ENCODE measurements at regions not wholly inside any gene's neighbourhood (a gene's known extent, or its start where the extent isn't known, plus 50 kb on each side); places are given as distances from the start of the nearest gene placed in this dataset.

- H3K4me1 ChIP-seq (ENCODE audit: control insufficient read depth in 1 of 2, extremely low read depth in 1 of 2, insufficient read depth in 2 of 2, low read length in 2 of 2), result no peaks in the 10 kb centered on the region
- no peak overlapping the region for H3K4me3 Mint-ChIP-seq
- no peak for DNase-seq
- H3K9me3 Mint-ChIP-seq, result peaks cover 0 to 4% (median 0%) of the 10 kb centered on the region in 3 donors
- H3K27me3 Mint-ChIP-seq, result no peaks in the 10 kb centered on the region
- no peak for ATAC-seq (replicated peaks in 1 of 4)
- CTCF ChIA-PET, result no interaction called here
- H3K4me3 ChIP-seq (ENCODE audit: control insufficient read depth in 1 of 2, extremely low read depth in 1 of 2, low read length in 1 of 2), result no peak overlapping the region
- no peak overlapping the region for H3K27ac ChIP-seq (ENCODE audit: low read length)
- H3K27ac Mint-ChIP-seq, result no peak overlapping the region
- no CpG with 5 or more reads among the region's 5 CpGs for WGBS (ENCODE audit: insufficient coverage)
- no peaks in the 10 kb centered on the region for H3K36me3 ChIP-seq (ENCODE audit: control insufficient read depth in 2 of 2, extremely low read depth in 1 of 2, insufficient read depth in 1 of 2, low read length in 1 of 2)
- no peaks in the 10 kb centered on the region for H3K27me3 ChIP-seq (replicated peaks in 1 of 2; ENCODE audit: control insufficient read depth in 2 of 2, extremely low read depth in 1 of 2, insufficient read depth in 2 of 2, low read length in 1 of 2)
- POLR2A ChIA-PET, result no interaction called here
- H3K9me3 ChIP-seq, result no peaks in the 10 kb centered on the region
- peaks cover 8% of the 10 kb centered on the region for H3K36me3 Mint-ChIP-seq
- H3K4me1 Mint-ChIP-seq, result no peaks in the 10 kb centered on the region
Measured at GRCh38 chr4:4643306-4643705, 101.5 kb upstream of the STX18 start.

- Histone ChIP-seq H3K36me3 (ENCODE audit: control insufficient read depth in 2 of 2, extremely low read depth in 1 of 2, insufficient read depth in 1 of 2, low read length in 1 of 2) (no peaks in the 10 kb centered on the region), H3K27ac (ENCODE audit: low read length) (no peak overlapping the region), H3K9me3 (no peaks in the 10 kb centered on the region), H3K4me1 (ENCODE audit: control insufficient read depth in 1 of 2, extremely low read depth in 1 of 2, insufficient read depth in 2 of 2, low read length in 2 of 2) (no peaks in the 10 kb centered on the region), H3K4me3 (ENCODE audit: control insufficient read depth in 1 of 2, extremely low read depth in 1 of 2, low read length in 1 of 2) (no peak overlapping the region), H3K27me3 (replicated peaks in 1 of 2; ENCODE audit: control insufficient read depth in 2 of 2, extremely low read depth in 1 of 2, insufficient read depth in 2 of 2, low read length in 1 of 2) (no peaks in the 10 kb centered on the region)
- no peak for ATAC-seq (replicated peaks in 1 of 4)
- H3K27ac Mint-ChIP-seq, result no peak overlapping the region
- no peak overlapping the region for H3K4me3 Mint-ChIP-seq
- ChIA-PET CTCF (no interaction called here), POLR2A (no interaction called here)
- DNase-seq, result no peak
- no peaks in the 10 kb centered on the region for H3K27me3 Mint-ChIP-seq
- peaks cover 0 to 4% (median 0%) of the 10 kb centered on the region in 3 donors for H3K9me3 Mint-ChIP-seq
- H3K4me1 Mint-ChIP-seq, result no peaks in the 10 kb centered on the region
- H3K36me3 Mint-ChIP-seq, result peaks cover 16% of the 10 kb centered on the region
- WGBS (ENCODE audit: insufficient coverage), result no CpG with 5 or more reads among the region's 6 CpGs
Measured at GRCh38 chr4:4642496-4643000, 100.7 kb upstream of the STX18 start.

- DNase-seq, result no peak
- Mint-ChIP-seq H3K4me3 (no peak overlapping the region), H3K36me3 (peaks cover 16% of the 10 kb centered on the region), H3K27me3 (no peaks in the 10 kb centered on the region), H3K4me1 (no peaks in the 10 kb centered on the region), H3K27ac (no peak overlapping the region), H3K9me3 (peaks cover 0 to 2% (median 0%) of the 10 kb centered on the region in 3 donors)
- H3K9me3 ChIP-seq, result no peaks in the 10 kb centered on the region
- CTCF ChIA-PET, result no interaction called here
- H3K27ac ChIP-seq (ENCODE audit: low read length), result no peak overlapping the region
- ATAC-seq (replicated peaks in 1 of 4), result no peak
- H3K36me3 ChIP-seq (ENCODE audit: control insufficient read depth in 2 of 2, extremely low read depth in 1 of 2, insufficient read depth in 1 of 2, low read length in 1 of 2), result no peaks in the 10 kb centered on the region
- no peaks in the 10 kb centered on the region for H3K27me3 ChIP-seq (replicated peaks in 1 of 2; ENCODE audit: control insufficient read depth in 2 of 2, extremely low read depth in 1 of 2, insufficient read depth in 2 of 2, low read length in 1 of 2)
- POLR2A ChIA-PET, result no interaction called here
- no peak overlapping the region for H3K4me3 ChIP-seq (ENCODE audit: control insufficient read depth in 1 of 2, extremely low read depth in 1 of 2, low read length in 1 of 2)
- no peaks in the 10 kb centered on the region for H3K4me1 ChIP-seq (ENCODE audit: control insufficient read depth in 1 of 2, extremely low read depth in 1 of 2, insufficient read depth in 2 of 2, low read length in 2 of 2)
- 94% methylated on average over 13 of the region's 23 CpGs for WGBS (ENCODE audit: insufficient coverage)
Measured at GRCh38 chr4:4641661-4642495, 100.0 kb upstream of the STX18 start.

- no peak overlapping the region for H3K4me3 ChIP-seq (ENCODE audit: control insufficient read depth in 1 of 2, extremely low read depth in 1 of 2, low read length in 1 of 2)
- Mint-ChIP-seq H3K27me3 (no peaks in the 10 kb centered on the region), H3K27ac (no peak overlapping the region), H3K4me1 (no peaks in the 10 kb centered on the region), H3K4me3 (no peak overlapping the region), H3K36me3 (peaks cover 23% of the 10 kb centered on the region), H3K9me3 (no peaks in the 10 kb centered on the region)
- ChIA-PET POLR2A (no interaction called here), CTCF (no interaction called here)
- ATAC-seq (replicated peaks in 1 of 4) (no peak), DNase-seq (no peak)
- no peak overlapping the region for H3K27ac ChIP-seq (ENCODE audit: low read length)
- no peaks in the 10 kb centered on the region for H3K9me3 ChIP-seq
- H3K27me3 ChIP-seq (replicated peaks in 1 of 2; ENCODE audit: control insufficient read depth in 2 of 2, extremely low read depth in 1 of 2, insufficient read depth in 2 of 2, low read length in 1 of 2), result no peaks in the 10 kb centered on the region
- WGBS (ENCODE audit: insufficient coverage), result 88% methylated on average over 8 of the region's 8 CpGs
- no peaks in the 10 kb centered on the region for H3K4me1 ChIP-seq (ENCODE audit: control insufficient read depth in 1 of 2, extremely low read depth in 1 of 2, insufficient read depth in 2 of 2, low read length in 2 of 2)
- H3K36me3 ChIP-seq (ENCODE audit: control insufficient read depth in 2 of 2, extremely low read depth in 1 of 2, insufficient read depth in 1 of 2, low read length in 1 of 2), result no peaks in the 10 kb centered on the region
Measured at GRCh38 chr4:4641254-4641653, 99.4 kb upstream of the STX18 start.

- ATAC-seq (replicated peaks in 1 of 4) (no peak), DNase-seq (no peak)
- Mint-ChIP-seq H3K27me3 (no peaks in the 10 kb centered on the region), H3K27ac (no peak overlapping the region), H3K9me3 (no peaks in the 10 kb centered on the region), H3K4me3 (no peak overlapping the region), H3K4me1 (no peaks in the 10 kb centered on the region), H3K36me3 (peaks cover 25% of the 10 kb centered on the region)
- Histone ChIP-seq H3K9me3 (no peaks in the 10 kb centered on the region), H3K4me3 (ENCODE audit: control insufficient read depth in 1 of 2, extremely low read depth in 1 of 2, low read length in 1 of 2) (no peak overlapping the region), H3K27me3 (replicated peaks in 1 of 2; ENCODE audit: control insufficient read depth in 2 of 2, extremely low read depth in 1 of 2, insufficient read depth in 2 of 2, low read length in 1 of 2) (no peaks in the 10 kb centered on the region), H3K36me3 (ENCODE audit: control insufficient read depth in 2 of 2, extremely low read depth in 1 of 2, insufficient read depth in 1 of 2, low read length in 1 of 2) (no peaks in the 10 kb centered on the region), H3K27ac (ENCODE audit: low read length) (no peak overlapping the region), H3K4me1 (ENCODE audit: control insufficient read depth in 1 of 2, extremely low read depth in 1 of 2, insufficient read depth in 2 of 2, low read length in 2 of 2) (no peaks in the 10 kb centered on the region)
- CTCF ChIA-PET, result no interaction called here
- POLR2A ChIA-PET, result no interaction called here
- WGBS (ENCODE audit: insufficient coverage), result 63% methylated on average over 5 of the region's 10 CpGs
Measured at GRCh38 chr4:4640692-4641091, 98.8 kb upstream of the STX18 start.

- Mint-ChIP-seq H3K27ac (no peak overlapping the region), H3K9me3 (no peaks in the 10 kb centered on the region), H3K4me3 (no peak overlapping the region), H3K36me3 (peaks cover 27% of the 10 kb centered on the region), H3K4me1 (no peaks in the 10 kb centered on the region), H3K27me3 (no peaks in the 10 kb centered on the region)
- ChIA-PET POLR2A (no interaction called here), CTCF (no interaction called here)
- Histone ChIP-seq H3K27ac (ENCODE audit: low read length) (no peak overlapping the region), H3K36me3 (ENCODE audit: control insufficient read depth in 2 of 2, extremely low read depth in 1 of 2, insufficient read depth in 1 of 2, low read length in 1 of 2) (no peaks in the 10 kb centered on the region), H3K4me1 (ENCODE audit: control insufficient read depth in 1 of 2, extremely low read depth in 1 of 2, insufficient read depth in 2 of 2, low read length in 2 of 2) (no peaks in the 10 kb centered on the region), H3K27me3 (replicated peaks in 1 of 2; ENCODE audit: control insufficient read depth in 2 of 2, extremely low read depth in 1 of 2, insufficient read depth in 2 of 2, low read length in 1 of 2) (no peaks in the 10 kb centered on the region), H3K4me3 (ENCODE audit: control insufficient read depth in 1 of 2, extremely low read depth in 1 of 2, low read length in 1 of 2) (no peak overlapping the region), H3K9me3 (no peaks in the 10 kb centered on the region)
- no peak for DNase-seq
- no CpG with 5 or more reads among the region's 3 CpGs for WGBS (ENCODE audit: insufficient coverage)
- no peak for ATAC-seq (replicated peaks in 1 of 4)
Measured at GRCh38 chr4:4639370-4639769, 97.5 kb upstream of the STX18 start.
